Mesenchymal stem cell (in vitro differentiated cells and primary cell): ENCODE measurements at regions not wholly inside any gene's neighbourhood (a gene's known extent, or its start where the extent isn't known, plus 50 kb on each side); places are given as distances from the start of the nearest gene placed in this dataset.

Experiments used
- DNase-seq: peaks from one replicate; pipeline ENCODE4 v3.0.0-alpha.2; 2013
- H2AFZ ChIP-seq: one replicate; pipeline ENCODE4 v1.6.1; 2013; ENCODE audit warnings: low read depth, mild to moderate bottlenecking, control low read depth, inconsistent platforms, low read length, moderate library complexity
- H2AK5ac ChIP-seq: 2 replicates; pipeline ENCODE4 v1.6.1; 2013; ENCODE audit warnings: low read length, moderate library complexity, mild to moderate bottlenecking, inconsistent platforms; ENCODE audit not compliant: severe bottlenecking
- H2BK120ac ChIP-seq: one replicate; pipeline ENCODE4 v1.6.1; 2013; ENCODE audit warnings: low read depth, mild to moderate bottlenecking, inconsistent platforms, low read length, moderate library complexity
- H2BK12ac ChIP-seq, 2 experiments: one replicate each; pipeline ENCODE4 v1.6.1; 2013; ENCODE audit warnings: inconsistent platforms in 2 of 2, low read length in 2 of 2, mild to moderate bottlenecking in 2 of 2, moderate library complexity in 2 of 2, control low read depth in 1 of 2
- H2BK15ac ChIP-seq: one replicate; pipeline ENCODE4 v1.6.1; 2013; ENCODE audit warnings: mild to moderate bottlenecking, low read depth, inconsistent platforms; ENCODE audit not compliant: poor library complexity, severe bottlenecking
- H2BK5ac ChIP-seq: 2 replicates; pipeline ENCODE4 v1.6.1; 2013; ENCODE audit warnings: low read depth, mild to moderate bottlenecking, low read length, control low read depth, inconsistent platforms; ENCODE audit not compliant: poor library complexity, severe bottlenecking
- H3K14ac ChIP-seq, 2 experiments: one replicate each; pipeline ENCODE4 v1.6.1; 2013; ENCODE audit warnings: inconsistent platforms in 2 of 2, low read length in 2 of 2, control low read depth in 1 of 2, mild to moderate bottlenecking in 1 of 2, moderate library complexity in 1 of 2
- H3K18ac ChIP-seq, 2 experiments: one replicate each; pipeline ENCODE4 v1.6.1; 2013; ENCODE audit warnings: inconsistent platforms in 2 of 2, low read length in 2 of 2, control low read depth in 1 of 2, low read depth in 1 of 2, mild to moderate bottlenecking in 1 of 2
- H3K23ac ChIP-seq, 2 experiments: one replicate each; pipeline ENCODE4 v1.6.1; 2013; ENCODE audit warnings: inconsistent platforms in 2 of 2, low read length in 2 of 2, mild to moderate bottlenecking in 2 of 2, moderate library complexity in 2 of 2, control low read depth in 1 of 2
- H3K27ac ChIP-seq: 2 replicates; pipeline ENCODE4 v1.5.1; 2013; ENCODE audit warnings: mild to moderate bottlenecking, moderate library complexity, low read length, control low read depth, inconsistent platforms; ENCODE audit not compliant: poor library complexity, severe bottlenecking
- H3K27me3 ChIP-seq, 2 experiments: 2 replicates each; pipeline versions ENCODE4 v1.6.1 to v1.7.0; 2013; ENCODE audit warnings: low read length in 2 of 2, mild to moderate bottlenecking in 2 of 2, moderate library complexity in 2 of 2, control low read depth in 1 of 2, inconsistent platforms in 1 of 2; ENCODE audit not compliant: control insufficient read depth in 1 of 2, insufficient read depth in 1 of 2
- H3K36me3 ChIP-seq, 2 experiments: 2 replicates each; pipeline versions ENCODE4 v1.6.1 to v1.7.0; 2013; ENCODE audit warnings: low read length in 2 of 2, control low read depth in 1 of 2, inconsistent platforms in 1 of 2, low read depth in 1 of 2, mild to moderate bottlenecking in 1 of 2; ENCODE audit not compliant: insufficient read depth in 2 of 2, control insufficient read depth in 1 of 2
- H3K4ac ChIP-seq, 2 experiments: one replicate each; pipeline ENCODE4 v1.6.1; 2013; ENCODE audit warnings: inconsistent platforms in 2 of 2, low read length in 2 of 2, mild to moderate bottlenecking in 2 of 2, moderate library complexity in 2 of 2, control low read depth in 1 of 2, low read depth in 1 of 2
- H3K4me1 ChIP-seq: 2 replicates; pipeline ENCODE4 v1.6.1; 2013; ENCODE audit warnings: low read depth, low read length, control low read depth; ENCODE audit not compliant: control insufficient read depth, insufficient read depth
- H3K4me2 ChIP-seq: 2 replicates; pipeline ENCODE4 v1.6.1; 2013; ENCODE audit warnings: low read length, mild to moderate bottlenecking, inconsistent platforms; ENCODE audit not compliant: poor library complexity, severe bottlenecking
- H3K4me3 ChIP-seq, 2 experiments: 2 replicates each; pipeline versions ENCODE4 v1.5.1 to v1.7.0; 2013; ENCODE audit warnings: low read length in 2 of 2, mild to moderate bottlenecking in 2 of 2, control low read depth in 1 of 2, low read depth in 1 of 2; ENCODE audit not compliant: insufficient read depth in 1 of 2
- H3K79me1 ChIP-seq: replicated peaks from 2 replicates; pipeline ENCODE4 v1.6.1; 2013; ENCODE audit warnings: mild to moderate bottlenecking, control low read depth, low read length, inconsistent platforms; ENCODE audit not compliant: poor library complexity, severe bottlenecking
- H3K9ac ChIP-seq: 2 replicates; pipeline ENCODE4 v1.7.0; 2013; ENCODE audit warnings: mild to moderate bottlenecking, low read length, moderate library complexity
- H3K9me3 ChIP-seq: 2 replicates; pipeline ENCODE4 v1.7.0; 2013; ENCODE audit warnings: mild to moderate bottlenecking, low read length; ENCODE audit not compliant: control insufficient read depth
- H4K8ac ChIP-seq: one replicate; pipeline ENCODE4 v1.6.1; 2013; ENCODE audit warnings: inconsistent platforms, mild to moderate bottlenecking, low read length, moderate library complexity
- H4K91ac ChIP-seq: one replicate; pipeline ENCODE4 v1.6.1; 2013; ENCODE audit warnings: mild to moderate bottlenecking, low read length, inconsistent platforms
- WGBS: methylation state at CpG from one replicate; pipeline ENCODE4 v1.1.7; 2013; ENCODE audit warnings: mixed read lengths; 5-methylcytosine and 5-hydroxymethylcytosine counted together

DNA sequence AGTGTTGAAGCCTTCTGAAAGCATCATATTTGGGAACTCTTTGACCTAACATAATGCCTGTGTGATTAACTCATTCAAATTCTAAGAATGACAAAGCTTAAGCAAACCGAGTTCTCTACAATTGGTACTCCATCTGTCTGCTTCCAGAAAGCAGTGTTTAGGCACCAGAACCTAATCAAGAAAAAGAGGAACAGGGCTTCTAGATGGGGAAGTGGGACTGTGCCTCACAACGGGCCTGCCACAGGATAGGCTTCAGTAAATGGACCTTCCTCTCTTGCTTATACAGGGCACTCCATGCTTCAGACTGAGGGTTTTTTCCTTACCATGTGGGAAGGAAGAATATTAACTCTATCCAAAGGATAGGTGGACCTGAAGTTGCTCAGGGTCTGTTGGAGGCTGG is 808.1 kb downstream of the XPNPEP1 start:
- H3K23ac ChIP-seq: no peak overlapping the region

DNA sequence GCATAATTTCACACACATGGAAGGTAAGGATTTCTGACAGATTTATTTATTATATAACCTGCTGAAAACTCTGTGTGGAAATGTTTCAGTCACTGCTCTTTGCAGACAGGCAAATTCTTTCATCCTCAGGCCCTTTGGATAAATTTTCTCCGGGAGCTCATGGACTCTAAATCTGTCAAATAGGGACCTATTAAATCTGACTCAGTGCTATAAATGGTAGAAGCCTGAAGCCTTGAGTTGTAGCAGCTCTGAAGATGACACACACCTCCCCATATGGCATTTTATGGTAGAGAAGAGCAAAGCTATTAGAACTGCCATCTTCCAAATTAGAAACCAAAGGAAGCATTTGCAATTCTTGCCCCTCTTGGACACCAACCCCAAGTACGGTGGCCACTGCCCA is 808.7 kb downstream of the XPNPEP1 start:
- H3K4me1 ChIP-seq: no peaks in the 10 kb centered on the region
- no peak overlapping the region for H3K18ac ChIP-seq
- H2AFZ ChIP-seq: no peak overlapping the region
- DNase-seq: no peak
- no peak overlapping the region for H3K27ac ChIP-seq
- no peak overlapping the region for H3K4me2 ChIP-seq
- H3K9me3 ChIP-seq: peaks cover 21% of the 10 kb centered on the region
- H2BK15ac ChIP-seq: no peak overlapping the region
- H3K14ac ChIP-seq: no peak overlapping the region
- H4K91ac ChIP-seq: no peak overlapping the region
- no peaks in the 10 kb centered on the region for H3K36me3 ChIP-seq
- H2BK120ac ChIP-seq: no peak overlapping the region
- no peak overlapping the region for H3K4ac ChIP-seq
- no peaks in the 10 kb centered on the region for H3K79me1 ChIP-seq
- no peak overlapping the region for H2AK5ac ChIP-seq
- no peak overlapping the region for H2BK5ac ChIP-seq
- H3K4me3 ChIP-seq: no peak overlapping the region
- no peak overlapping the region for H3K9ac ChIP-seq
- no peak overlapping the region for H3K23ac ChIP-seq
- WGBS: 100% methylated on average over 2 of the region's 2 CpGs
- no peaks in the 10 kb centered on the region for H3K27me3 ChIP-seq
- no peak overlapping the region for H2BK12ac ChIP-seq
- H4K8ac ChIP-seq: no peak overlapping the region

More for the DNA sequence above, 808.1 kb downstream of the XPNPEP1 start:
- Histone ChIP-seq H2BK12ac (no peak overlapping the region), H3K27me3 (no peaks in the 10 kb centered on the region), H3K4me1 (no peaks in the 10 kb centered on the region), H3K4me2 (no peak overlapping the region), H2BK5ac (no peak overlapping the region), H2BK120ac (no peak overlapping the region), H3K18ac (no peak overlapping the region), H3K9ac (no peak overlapping the region), H2AK5ac (no peak overlapping the region), H3K4ac (no peak overlapping the region), H4K8ac (no peak overlapping the region), H3K4me3 (no peak overlapping the region), H4K91ac (no peak overlapping the region), H3K27ac (no peak overlapping the region), H2AFZ (no peak overlapping the region), H3K14ac (no peak overlapping the region), H3K36me3 (no peaks in the 10 kb centered on the region), H3K9me3 (peaks cover 21% of the 10 kb centered on the region), H2BK15ac (no peak overlapping the region), H3K79me1 (no peaks in the 10 kb centered on the region)
- WGBS: 100% methylated on average over 2 of the region's 2 CpGs
- DNase-seq: no peak

DNA sequence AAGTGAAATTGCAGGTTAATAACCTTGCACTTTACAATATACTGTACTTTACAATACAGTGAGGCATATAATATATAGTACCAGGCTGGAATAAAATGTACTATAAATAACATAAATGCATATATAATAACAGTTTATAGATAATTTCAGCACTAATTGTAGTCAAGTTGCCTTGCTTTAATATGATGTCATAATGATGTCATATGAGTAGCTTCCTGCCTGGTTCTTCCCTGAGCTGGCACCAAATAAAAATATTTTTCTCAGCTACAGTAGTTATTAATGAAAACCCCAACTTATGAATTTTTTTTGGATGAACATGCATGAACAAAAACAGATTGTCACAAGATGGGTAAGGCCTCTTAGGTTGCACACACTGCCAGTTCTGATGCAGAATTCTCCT is 816.7 kb downstream of the XPNPEP1 start:
- Histone ChIP-seq H2BK120ac (no peak overlapping the region), H3K4ac (no peak overlapping the region), H3K14ac (no peak overlapping the region), H4K91ac (no peak overlapping the region), H2AFZ (no peak overlapping the region), H3K4me3 (no peak overlapping the region), H3K36me3 (no peaks in the 10 kb centered on the region), H3K27ac (no peak overlapping the region), H3K23ac (no peak overlapping the region), H3K18ac (no peak overlapping the region), H2BK12ac (no peak overlapping the region), H3K79me1 (no peaks in the 10 kb centered on the region), H3K9ac (no peak overlapping the region), H3K9me3 (peaks cover 4% of the 10 kb centered on the region), H3K27me3 (no peaks in the 10 kb centered on the region), H3K4me2 (no peak overlapping the region), H2AK5ac (no peak overlapping the region), H2BK5ac (no peak overlapping the region), H3K4me1 (no peaks in the 10 kb centered on the region), H4K8ac (no peak overlapping the region), H2BK15ac (no peak overlapping the region)
- DNase-seq: no peak

DNA sequence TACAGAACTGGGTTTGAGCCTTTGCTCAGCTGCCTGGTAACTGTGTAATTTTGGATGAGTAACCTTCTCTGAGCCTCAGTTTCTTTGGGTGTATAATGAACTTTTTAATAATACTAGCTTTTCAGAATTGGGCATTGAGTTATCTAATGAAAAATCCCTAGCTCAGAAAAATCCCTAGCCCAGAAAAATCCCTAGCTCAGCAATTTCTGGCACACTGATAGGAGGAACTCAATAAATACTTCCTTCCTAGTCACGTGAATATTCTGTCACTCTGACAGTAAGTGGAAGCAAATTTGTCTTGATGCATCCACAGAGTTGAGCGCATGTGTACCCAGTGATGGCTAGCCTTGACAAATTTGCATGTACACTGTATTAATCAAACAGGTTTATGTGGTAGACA is 817.6 kb downstream of the XPNPEP1 start:
- H2BK5ac ChIP-seq: no peak overlapping the region
- H3K9me3 ChIP-seq: peaks cover 4% of the 10 kb centered on the region
- no peak for DNase-seq
- H3K4ac ChIP-seq: no peak overlapping the region
- no peaks in the 10 kb centered on the region for H3K4me1 ChIP-seq
- no peak overlapping the region for H3K14ac ChIP-seq
- H3K36me3 ChIP-seq: no peaks in the 10 kb centered on the region
- H2BK120ac ChIP-seq: no peak overlapping the region
- no peaks in the 10 kb centered on the region for H3K27me3 ChIP-seq
- no peak overlapping the region for H2BK12ac ChIP-seq
- no peak overlapping the region for H3K4me2 ChIP-seq
- no peak overlapping the region for H2AFZ ChIP-seq
- no peak overlapping the region for H3K27ac ChIP-seq
- WGBS: 92% methylated on average over 2 of the region's 2 CpGs
- H2AK5ac ChIP-seq: no peak overlapping the region
- no peak overlapping the region for H3K9ac ChIP-seq
- no peak overlapping the region for H3K23ac ChIP-seq
- no peak overlapping the region for H4K91ac ChIP-seq
- no peak overlapping the region for H2BK15ac ChIP-seq
- H3K4me3 ChIP-seq: no peak overlapping the region
- no peak overlapping the region for H3K18ac ChIP-seq
- H4K8ac ChIP-seq: no peak overlapping the region
- no peaks in the 10 kb centered on the region for H3K79me1 ChIP-seq
